ENCODE measurements at regions not wholly inside any gene's neighbourhood (a gene's known extent, or its start where the extent isn't known, plus 50 kb on each side); places are given as distances from the start of the nearest gene placed in this dataset.

GRCh38 chr6:82015043-82015442, 232.5 kb downstream of the IBTK start:
- DNase-seq (ENCODE audit: low read depth in 2 of 2): peak in 1 of 2 donors; percentile 46

GRCh38 chr6:82013561-82014530, 233.7 kb downstream of the IBTK start:
- DNase-seq (ENCODE audit: low read depth in 2 of 2): peak; percentile 64 to 69

GRCh38 chr6:82006027-82006738, 241.4 kb downstream of the IBTK start:
- DNase-seq (ENCODE audit: low read depth in 2 of 2): peak; percentile 58 to 65

GRCh38 chr6:82000551-82000950, 247.0 kb downstream of the IBTK start:
- DNase-seq (ENCODE audit: low read depth in 2 of 2): no peak

- peak in 1 of 2 donors; percentile 36 for DNase-seq (ENCODE audit: low read depth in 2 of 2)
Measured at GRCh38 chr6:81999826-82000225, 247.3 kb upstream of the TENT5A start.

- DNase-seq (ENCODE audit: low read depth in 2 of 2): no peak
Measured at GRCh38 chr6:81999270-81999669, 246.8 kb upstream of the TENT5A start.

- no peak for DNase-seq (ENCODE audit: low read depth in 2 of 2)
Measured at GRCh38 chr6:81998432-81998831, 246.0 kb upstream of the TENT5A start.

GRCh38 chr6:81997090-81997926, 244.8 kb upstream of the TENT5A start:
- no peak for DNase-seq (ENCODE audit: low read depth in 2 of 2)

GRCh38 chr6:81996414-81996813, 243.9 kb upstream of the TENT5A start:
- no peak for DNase-seq (ENCODE audit: low read depth in 2 of 2)

- DNase-seq (ENCODE audit: low read depth in 2 of 2): no peak
Measured at GRCh38 chr6:81995548-81996289, 243.2 kb upstream of the TENT5A start.

- DNase-seq (ENCODE audit: low read depth in 2 of 2): no peak
Measured at GRCh38 chr6:81988871-81989270, 236.4 kb upstream of the TENT5A start.

GRCh38 chr6:81988446-81988845, 236.0 kb upstream of the TENT5A start:
- DNase-seq (ENCODE audit: low read depth in 2 of 2): no peak

GRCh38 chr6:81987293-81987692, 234.8 kb upstream of the TENT5A start:
- DNase-seq (ENCODE audit: low read depth in 2 of 2): no peak

GRCh38 chr6:81985191-81985590, 232.7 kb upstream of the TENT5A start:
- no peak for DNase-seq (ENCODE audit: low read depth in 2 of 2)

- no peak for DNase-seq (ENCODE audit: low read depth in 2 of 2)
Measured at GRCh38 chr6:81984599-81984998, 232.1 kb upstream of the TENT5A start.

GRCh38 chr6:81981812-81982211, 229.3 kb upstream of the TENT5A start:
- DNase-seq (ENCODE audit: low read depth in 2 of 2): peak in 1 of 2 donors; percentile 70

- DNase-seq (ENCODE audit: low read depth in 2 of 2): peak in 1 of 2 donors; percentile 13
Measured at GRCh38 chr6:81979767-81980166, 227.3 kb upstream of the TENT5A start.

GRCh38 chr6:81979329-81979728, 226.8 kb upstream of the TENT5A start:
- DNase-seq (ENCODE audit: low read depth in 2 of 2): no peak

- DNase-seq (ENCODE audit: low read depth in 2 of 2): no peak
Measured at GRCh38 chr6:81978230-81978629, 225.7 kb upstream of the TENT5A start.

GRCh38 chr6:81977486-81977885, 225.0 kb upstream of the TENT5A start:
- DNase-seq (ENCODE audit: low read depth in 2 of 2): no peak

GRCh38 chr6:81969814-81970213, 217.3 kb upstream of the TENT5A start:
- DNase-seq (ENCODE audit: low read depth in 2 of 2): no peak

Data from lung microvascular endothelial cell (primary cell).